K562 (cell line): ENCODE measurements at regions not wholly inside any gene's neighbourhood (a gene's known extent, or its start where the extent isn't known, plus 50 kb on each side); places are given as distances from the start of the nearest gene placed in this dataset.

Source experiments
- ATAC-seq: fragments of 200-7000 bp; cut with Tn5 transposase; 3 replicates; pipeline ENCODE4 v1.9.1; 2020; ENCODE audit warnings: moderate library complexity
- BruUV-seq: library from RNA; stranded (reverse); fragments of 400-500 nt; replicated peaks from 2 replicates; lab custom pipeline; 2021; lab: Mats Ljungman, UMichigan
- CTCF ChIA-PET: fragments of 300-600 bp; formaldehyde crosslinking; extraction: SDS; loops from one replicate; lab custom pipeline; 2021; ENCODE audit warnings: low intra/inter-chr PET ratio; lab: Yijun Ruan, JAX
- POLR2A ChIA-PET: fragments of 300-600, 350-650 bp; sonication (Branson Sonifier 250); formaldehyde crosslinking; extraction: SDS; loops from one replicate; lab custom pipeline; 2021; ENCODE audit warnings: antibody characterized with exemption, inconsistent platforms; lab: Yijun Ruan, JAX
- DNase-seq, 4 experiments: peaks; one replicate each; pipeline versions ENCODE4 v3.0.0 to v3.0.0-alpha.2; 2011 to 2018; ENCODE audit warnings: low spot score in 3 of 4, mixed read lengths in 3 of 4; ENCODE audit errors: extremely low read depth in 1 of 4
- FAIRE-seq: peaks from 2 replicates; lab custom pipeline; 2011; peaks lifted over from hg19 to GRCh38; lab: Jason Lieb, UNC
- H2AFZ ChIP-seq: 2 replicates; pipeline ENCODE4 v1.6.0; 2011; ENCODE audit warnings: low read depth, low read length, control low read depth, inconsistent platforms
- H3K27ac ChIP-seq: fragments of 200-600 bp; 3 replicates; pipeline ENCODE4 v1.8.0; 2011; ENCODE audit warnings: low read depth, mild to moderate bottlenecking, control low read depth, inconsistent platforms, low read length, moderate library complexity, mixed read lengths; ENCODE audit errors: extremely low read depth
- H3K27me3 ChIP-seq, 2 experiments: fragments of 300-600 bp in 1 of 2; 2 replicates in 1 of 2; 3 replicates in 1 of 2; pipeline versions ENCODE4 v1.6.0 to v1.8.0; 2011; ENCODE audit warnings: inconsistent platforms in 2 of 2, low read length in 2 of 2, mild to moderate bottlenecking in 1 of 2, mixed read lengths in 1 of 2, moderate library complexity in 1 of 2; ENCODE audit not compliant: control insufficient read depth in 2 of 2, insufficient read depth in 2 of 2
- H3K36me3 ChIP-seq: fragments of 300-600 bp; 3 replicates; pipeline ENCODE4 v1.8.0; 2011; ENCODE audit warnings: mild to moderate bottlenecking, low read length, inconsistent platforms; ENCODE audit not compliant: control insufficient read depth, insufficient read depth
- H3K4me1 ChIP-seq, 2 experiments: fragments of 200-600 bp in 1 of 2; replicated peaks in 1 of 2; 2 replicates in 1 of 2; 3 replicates in 1 of 2; pipeline versions ENCODE4 v1.5.1 to v1.8.0; 2011; ENCODE audit warnings: inconsistent platforms in 2 of 2, low read length in 2 of 2, mild to moderate bottlenecking in 1 of 2, mixed read lengths in 1 of 2, moderate library complexity in 1 of 2; ENCODE audit not compliant: control insufficient read depth in 2 of 2, insufficient read depth in 2 of 2
- H3K4me2 ChIP-seq: 2 replicates; pipeline ENCODE4 v1.6.1; 2011; ENCODE audit warnings: low read length, control low read depth, inconsistent platforms, mixed read lengths; ENCODE audit not compliant: insufficient read depth
- H3K4me3 ChIP-seq: fragments of 200-600 bp; sonication (generic), shearing (Covaris generic); 2 replicates; pipeline ENCODE4 v1.5.1; 2016; ENCODE audit warnings: control low read depth, inconsistent platforms
- H3K79me2 ChIP-seq: fragments of 200-600 bp; 3 replicates; pipeline ENCODE4 v1.8.0; 2011; ENCODE audit warnings: low read length, inconsistent platforms; ENCODE audit not compliant: control insufficient read depth, insufficient read depth
- H3K9ac ChIP-seq, 2 experiments: 2 replicates each; pipeline versions ENCODE4 v1.6.0 to v1.6.1; 2011; ENCODE audit warnings: low read depth in 2 of 2, low read length in 2 of 2, control low read depth in 1 of 2, inconsistent platforms in 1 of 2, mild to moderate bottlenecking in 1 of 2, mixed read lengths in 1 of 2; ENCODE audit not compliant: insufficient read depth in 1 of 2
- H3K9me1 ChIP-seq: one replicate; pipeline ENCODE4 v1.6.0; 2011; ENCODE audit warnings: inconsistent platforms, mild to moderate bottlenecking, low read length, moderate library complexity; ENCODE audit not compliant: control insufficient read depth, insufficient read depth
- H3K9me3 ChIP-seq: replicated peaks from 2 replicates; pipeline ENCODE4 v1.5.1; 2011; ENCODE audit warnings: low read depth, low read length, inconsistent platforms; ENCODE audit not compliant: control insufficient read depth, insufficient read depth
- H4K20me1 ChIP-seq: replicated peaks from 2 replicates; pipeline ENCODE4 v1.6.1; 2011; ENCODE audit warnings: low read length, inconsistent platforms, mixed read lengths; ENCODE audit not compliant: control insufficient read depth, insufficient read depth
- EWSR1 ChIP-seq: fragments of 450-650 bp; IDR thresholded peaks from 2 replicates; pipeline ENCODE4 v1.6.1; 2018; ENCODE audit warnings: borderline replicate concordance, mild to moderate bottlenecking, low read depth, moderate library complexity; ENCODE audit not compliant: partially characterized antibody
- KDM4B ChIP-seq, 2 experiments: fragments of 450-650 bp in 1 of 2; sonication (generic) in 1 of 2; IDR thresholded peaks; 2 replicates each; pipeline ENCODE4 v1.6.1; 2016 to 2017; ENCODE audit warnings: borderline replicate concordance in 2 of 2, antibody characterized with exemption in 1 of 2, low read depth in 1 of 2, mild to moderate bottlenecking in 1 of 2
- SAP30 ChIP-seq: fragments of 200-600 bp; sonication (generic); IDR thresholded peaks from 2 replicates; pipeline ENCODE4 v1.6.1; 2012; ENCODE audit warnings: borderline replicate concordance, low read depth, mild to moderate bottlenecking, moderate library complexity, low read length, control low read depth, inconsistent platforms; ENCODE audit not compliant: insufficient read depth, poor library complexity, severe bottlenecking
- THAP12 ChIP-seq: fragments of 250-450 bp; sonication (Bioruptor Pico); IDR thresholded peaks from 2 replicates; pipeline ENCODE4 v1.9.0; 2021; ENCODE audit warnings: mild to moderate bottlenecking, inconsistent platforms
- TSC22D4 ChIP-seq: fragments of 450-650 bp; IDR thresholded peaks from 2 replicates; pipeline ENCODE4 v1.6.1; 2016; ENCODE audit warnings: missing genetic modification characterization, missing biosample characterization, control low read depth
- ZKSCAN8 ChIP-seq: fragments of 200-800 bp; sonication (Bioruptor generic); IDR thresholded peaks from 2 replicates; pipeline ENCODE4 v1.6.1; 2016; ENCODE audit warnings: missing genetic modification characterization, missing compliant biosample characterization
- ZNF146 ChIP-seq: IDR thresholded peaks from one replicate; pipeline ENCODE4 v1.6.1; 2018; ENCODE audit warnings: missing compliant biosample characterization; ENCODE audit not compliant: unreplicated experiment
- ZNF274 ChIP-seq: IDR thresholded peaks from 2 replicates; pipeline ENCODE4 v1.6.1; 2011; ENCODE audit warnings: low read depth, mild to moderate bottlenecking, low read length, moderate library complexity, borderline replicate concordance
- ZNF511 ChIP-seq: sonication (generic); formaldehyde crosslinking; IDR thresholded peaks from 2 replicates; pipeline ENCODE4 v1.8.0; 2022; ENCODE audit warnings: mild to moderate bottlenecking, missing genetic modification reagents
- ZNF583 ChIP-seq: fragments of 250-450 bp; sonication (Bioruptor Pico); IDR thresholded peaks from 2 replicates; pipeline ENCODE4 v1.4.0; 2020
- ZNF655 ChIP-seq: fragments of 250-450 bp; sonication (Bioruptor Pico); IDR thresholded peaks from 2 replicates; pipeline ENCODE4 v1.5.0; 2021
- ZSCAN29 ChIP-seq: fragments of 450-650 bp; IDR thresholded peaks from 2 replicates; pipeline ENCODE4 v1.6.1; 2017
- WGBS: fragments of 100-300 bp; shearing (Covaris generic); methylation state at CpG from one replicate; pipeline ENCODE4 v1.1.6; 2016; ENCODE audit warnings: low coverage, mixed read lengths; ENCODE audit not compliant: insufficient coverage; ENCODE audit errors: missing lambda C conversion rate; 5-methylcytosine and 5-hydroxymethylcytosine counted together
- in situ Hi-C: fragments of 300-500 bp; cut with MboI; formaldehyde crosslinking; loops from 4 replicates; pipeline ENCODE4 v1.15.0; 2018; ENCODE audit warnings: inconsistent platforms, mixed read lengths
- intact Hi-C: fragments of 100-400 bp; cut with micrococcal nuclease; formaldehyde crosslinking; loops from 2 replicates; pipeline ENCODE4 v1.14.2; 2022

- intact Hi-C loops (no loop called here), in situ Hi-C loops (no loop called here)
- no peaks in the 10 kb centered on the region for H3K9me1 ChIP-seq
- no peaks in the 10 kb centered on the region for H3K4me1 ChIP-seq
- ChIA-PET POLR2A (no interaction called here), CTCF (no interaction called here)
- no peak overlapping the region for H2AFZ ChIP-seq
- no peaks in the 10 kb centered on the region for H3K36me3 ChIP-seq
- FAIRE-seq (no peak), DNase-seq (no peak), ATAC-seq (no peak)
- no peak overlapping the region for H3K27ac ChIP-seq
- H3K4me3 ChIP-seq, result no peak overlapping the region
- no peak overlapping the region for H3K9ac ChIP-seq
- H3K9me3 ChIP-seq, result no peaks in the 10 kb centered on the region; the same call in 1 of the 2 replicates
- no peaks in the 10 kb centered on the region for H4K20me1 ChIP-seq
- BruUV-seq, result no TSS peak
- no peaks in the 10 kb centered on the region for H3K27me3 ChIP-seq
- 0% methylated on average over 3 of the region's 3 CpGs for WGBS
- H3K79me2 ChIP-seq, result no peaks in the 10 kb centered on the region
- H3K4me2 ChIP-seq, result no peak overlapping the region
- TF ChIP-seq ZKSCAN8 (CRISPR knock-in tag) (no peak), ZNF146 (CRISPR knock-in tag) (no peak), ZNF274 (no peak), THAP12 (CRISPR knock-in tag) (no peak), TSC22D4 (tag) (no peak), KDM4B (IDR thresholded peaks at IDR 0.05; ENCODE audit: borderline replicate concordance in 2 of 2, low read depth in 1 of 2) (no peak), ZNF655 (no peak), SAP30 (no peak), ZSCAN29 (no peak), EWSR1 (no peak), ZNF583 (no peak), ZNF511 (CRISPR knock-in tag) (no peak)
Measured at GRCh38 chr3:145807990-145808389, 353.0 kb downstream of the PLOD2 start.
